DOHH2 (cell line): ENCODE measurements at regions not wholly inside any gene's neighbourhood (a gene's known extent, or its start where the extent isn't known, plus 50 kb on each side); places are given as distances from the start of the nearest gene placed in this dataset.

Experiments
- H3F3A ChIP-seq: fragments of 200-600 bp; sonication (generic), shearing (Covaris generic); 2 replicates; pipeline ENCODE4 v1.6.0; 2016; ENCODE audit warnings: antibody characterized with exemption, mild to moderate bottlenecking; ENCODE audit not compliant: control insufficient read depth, insufficient read depth
- H3K27ac ChIP-seq: fragments of 200-600 bp; sonication (generic); 2 replicates; pipeline ENCODE4 v1.5.1; 2014; ENCODE audit warnings: low read depth, mild to moderate bottlenecking, low read length, moderate library complexity
- H3K27me3 ChIP-seq: fragments of 200-600 bp; sonication (generic); 2 replicates; pipeline ENCODE4 v1.6.1; 2014; ENCODE audit warnings: mild to moderate bottlenecking, low read length, mixed read lengths; ENCODE audit not compliant: control insufficient read depth
- H3K36me3 ChIP-seq: fragments of 200-600 bp; sonication (generic); 2 replicates; pipeline ENCODE4 v1.6.1; 2014; ENCODE audit warnings: mild to moderate bottlenecking, low read length, moderate library complexity, mixed read lengths; ENCODE audit not compliant: control insufficient read depth
- H3K4me1 ChIP-seq: fragments of 200-600 bp; sonication (generic); 2 replicates; pipeline ENCODE4 v1.6.1; 2014; ENCODE audit warnings: mild to moderate bottlenecking, low read length, mixed read lengths; ENCODE audit not compliant: control insufficient read depth
- H3K4me2 ChIP-seq: fragments of 200-600 bp; sonication (generic); 2 replicates; pipeline ENCODE4 v1.6.0; 2014; ENCODE audit warnings: mild to moderate bottlenecking, low read length, moderate library complexity
- H3K4me3 ChIP-seq: fragments of 200-600 bp; sonication (generic); 2 replicates; pipeline ENCODE4 v1.5.1; 2014; ENCODE audit warnings: mild to moderate bottlenecking, low read length, mixed read lengths
- H3K79me2 ChIP-seq: fragments of 200-600 bp; sonication (generic); 2 replicates; pipeline ENCODE4 v1.6.1; 2014; ENCODE audit warnings: mild to moderate bottlenecking, low read length, mixed read lengths; ENCODE audit not compliant: control insufficient read depth
- H3K9me2 ChIP-seq: fragments of 200-600 bp; sonication (generic); replicated peaks from 2 replicates; pipeline ENCODE4 v1.6.1; 2014; ENCODE audit warnings: mild to moderate bottlenecking, low read length, mixed read lengths; ENCODE audit not compliant: control insufficient read depth
- H3K9me3 ChIP-seq: fragments of 200-600 bp; sonication (generic); 2 replicates; pipeline ENCODE4 v1.6.1; 2014; ENCODE audit warnings: antibody characterized with exemption, low read length, mixed read lengths; ENCODE audit not compliant: control insufficient read depth, insufficient read depth
- H4K20me1 ChIP-seq: fragments of 200-600 bp; sonication (generic); 2 replicates; pipeline ENCODE4 v1.6.0; 2014; ENCODE audit warnings: low read depth, mild to moderate bottlenecking, antibody characterized with exemption, low read length, moderate library complexity; ENCODE audit not compliant: control insufficient read depth, insufficient read depth
- EZH2phosphoT487 ChIP-seq: fragments of 200-600 bp; sonication (generic); IDR thresholded peaks from 2 replicates; pipeline ENCODE4 v1.6.1; 2017; ENCODE audit warnings: borderline replicate concordance, mild to moderate bottlenecking, antibody characterized with exemption, low read length, moderate library complexity, mixed read lengths
- TF ChIP-seq, protein P1 (sequence below): fragments of 200-600 bp; sonication (generic); IDR thresholded peaks from one replicate; pipeline ENCODE4 v1.5.1; 2014; ENCODE audit warnings: antibody characterized with exemption, mild to moderate bottlenecking, low read depth, low read length; ENCODE audit not compliant: poor library complexity, severe bottlenecking

GRCh38 chr14:97779140-97779539 lies 982.0 kb downstream of the VRK1 start:
- H3K36me3 ChIP-seq, result no peaks in the 10 kb centered on the region
- TF ChIP-seq, protein P1, sequence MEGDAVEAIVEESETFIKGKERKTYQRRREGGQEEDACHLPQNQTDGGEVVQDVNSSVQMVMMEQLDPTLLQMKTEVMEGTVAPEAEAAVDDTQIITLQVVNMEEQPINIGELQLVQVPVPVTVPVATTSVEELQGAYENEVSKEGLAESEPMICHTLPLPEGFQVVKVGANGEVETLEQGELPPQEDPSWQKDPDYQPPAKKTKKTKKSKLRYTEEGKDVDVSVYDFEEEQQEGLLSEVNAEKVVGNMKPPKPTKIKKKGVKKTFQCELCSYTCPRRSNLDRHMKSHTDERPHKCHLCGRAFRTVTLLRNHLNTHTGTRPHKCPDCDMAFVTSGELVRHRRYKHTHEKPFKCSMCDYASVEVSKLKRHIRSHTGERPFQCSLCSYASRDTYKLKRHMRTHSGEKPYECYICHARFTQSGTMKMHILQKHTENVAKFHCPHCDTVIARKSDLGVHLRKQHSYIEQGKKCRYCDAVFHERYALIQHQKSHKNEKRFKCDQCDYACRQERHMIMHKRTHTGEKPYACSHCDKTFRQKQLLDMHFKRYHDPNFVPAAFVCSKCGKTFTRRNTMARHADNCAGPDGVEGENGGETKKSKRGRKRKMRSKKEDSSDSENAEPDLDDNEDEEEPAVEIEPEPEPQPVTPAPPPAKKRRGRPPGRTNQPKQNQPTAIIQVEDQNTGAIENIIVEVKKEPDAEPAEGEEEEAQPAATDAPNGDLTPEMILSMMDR, result no peak
- TF ChIP-seq EZH2phosphoT487, result no peak
- no peaks in the 10 kb centered on the region for H3K27me3 ChIP-seq
- H3K27ac ChIP-seq, result no peak overlapping the region
- no peak overlapping the region for H3K4me3 ChIP-seq
- no peaks in the 10 kb centered on the region for H3K9me3 ChIP-seq
- no peaks in the 10 kb centered on the region for H3F3A ChIP-seq
- no peaks in the 10 kb centered on the region for H3K79me2 ChIP-seq
- H4K20me1 ChIP-seq, result no peaks in the 10 kb centered on the region
- H3K9me2 ChIP-seq, result no peaks in the 10 kb centered on the region
- no peaks in the 10 kb centered on the region for H3K4me1 ChIP-seq
- H3K4me2 ChIP-seq, result no peak overlapping the region

DNA sequence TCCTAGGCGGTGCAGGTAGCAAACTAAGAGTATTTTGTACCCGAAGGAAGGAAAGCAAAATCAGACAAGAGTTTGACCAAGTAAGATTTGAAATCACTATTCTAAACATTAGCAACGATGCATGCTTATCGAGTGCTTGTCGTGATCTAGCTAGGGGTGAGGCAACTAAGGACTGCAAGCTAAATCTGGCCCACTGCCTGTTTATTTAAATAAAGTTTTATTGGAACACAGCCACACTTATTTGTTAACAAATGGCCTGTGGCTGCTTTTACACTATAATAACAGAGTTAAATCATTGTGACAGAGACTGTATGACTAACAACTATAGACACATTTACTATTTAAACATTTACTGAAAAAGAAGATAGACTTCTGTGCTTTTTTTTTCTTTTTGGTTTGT lies 983.6 kb downstream of the VRK1 start:
- H3K4me2 ChIP-seq, result no peak overlapping the region
- TF ChIP-seq, protein P1, result no peak
- no peak for TF ChIP-seq EZH2phosphoT487
- H3F3A ChIP-seq, result no peaks in the 10 kb centered on the region
- H3K9me2 ChIP-seq, result no peaks in the 10 kb centered on the region
- no peaks in the 10 kb centered on the region for H3K27me3 ChIP-seq
- H3K36me3 ChIP-seq, result no peaks in the 10 kb centered on the region
- H3K4me1 ChIP-seq, result no peaks in the 10 kb centered on the region
- H3K9me3 ChIP-seq, result no peaks in the 10 kb centered on the region
- no peak overlapping the region for H3K27ac ChIP-seq
- H3K4me3 ChIP-seq, result no peak overlapping the region
- H3K79me2 ChIP-seq, result no peaks in the 10 kb centered on the region
- no peaks in the 10 kb centered on the region for H4K20me1 ChIP-seq

GRCh38 chr14:97781961-97782360 lies 984.8 kb downstream of the VRK1 start:
- Histone ChIP-seq H3K4me3 (no peak overlapping the region), H3K36me3 (no peaks in the 10 kb centered on the region), H3K27ac (no peak overlapping the region), H4K20me1 (no peaks in the 10 kb centered on the region), H3K4me1 (no peaks in the 10 kb centered on the region), H3K79me2 (no peaks in the 10 kb centered on the region), H3K9me3 (no peaks in the 10 kb centered on the region), H3K27me3 (no peaks in the 10 kb centered on the region), H3K4me2 (no peak overlapping the region), H3K9me2 (no peaks in the 10 kb centered on the region), H3F3A (no peaks in the 10 kb centered on the region)
- TF ChIP-seq, protein P1, result no peak
- no peak for TF ChIP-seq EZH2phosphoT487
